ENCODE measurements at regions not wholly inside any gene's neighbourhood (a gene's known extent, or its start where the extent isn't known, plus 50 kb on each side); places are given as distances from the start of the nearest gene placed in this dataset.

DNA sequence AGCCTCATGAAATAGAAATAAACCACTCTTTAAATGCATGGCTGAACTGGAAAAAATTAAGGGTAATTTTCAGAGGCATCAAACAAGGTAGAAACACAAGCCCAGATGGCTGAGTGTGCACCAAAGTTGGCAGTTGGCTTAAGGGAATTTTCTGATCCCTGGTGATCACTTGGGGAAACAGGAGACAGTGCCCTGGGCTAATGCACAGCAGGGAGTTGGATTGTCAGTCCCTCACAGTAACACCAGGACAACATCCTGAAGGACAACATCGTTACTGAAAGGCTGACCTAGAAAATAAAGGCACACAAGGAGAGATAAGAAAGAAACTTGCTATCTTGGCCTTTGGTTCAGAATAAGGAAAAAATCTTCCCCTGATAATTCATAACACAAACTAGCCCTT, 417.0 kb downstream of the SLC4A3 start:
- no peaks in the 10 kb centered on the region for H3K36me3 Mint-ChIP-seq
- ATAC-seq (no peak), DNase-seq (ENCODE audit: low spot score in 2 of 2) (no peak)
- H3K27ac Mint-ChIP-seq, result no peak overlapping the region
- no peaks in the 10 kb centered on the region for H3K9me3 Mint-ChIP-seq

DNA sequence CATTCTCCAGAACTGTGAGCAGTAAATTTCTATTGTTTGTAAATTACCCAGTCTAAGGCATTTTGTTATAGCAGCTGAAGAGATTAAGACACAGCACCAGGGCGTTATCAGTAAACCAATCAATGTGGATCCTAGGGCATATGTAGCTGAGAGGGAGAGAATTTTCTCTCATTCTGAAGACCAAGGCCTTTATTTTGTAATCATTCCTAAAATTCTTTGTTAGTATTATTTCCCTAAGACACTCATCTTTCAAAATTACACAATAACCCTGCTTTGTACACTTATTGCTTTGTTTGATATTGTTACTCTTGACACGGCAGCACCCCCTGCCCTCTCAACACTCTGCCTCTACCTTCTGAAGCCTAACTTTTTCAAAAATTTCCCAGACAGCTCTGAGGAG, 419.1 kb downstream of the SLC4A3 start:
- no peak overlapping the region for H3K27ac Mint-ChIP-seq
- no peaks in the 10 kb centered on the region for H3K36me3 Mint-ChIP-seq
- DNase-seq (ENCODE audit: low spot score in 2 of 2) (no peak), ATAC-seq (no peak)
- H3K9me3 Mint-ChIP-seq, result no peaks in the 10 kb centered on the region

DNA sequence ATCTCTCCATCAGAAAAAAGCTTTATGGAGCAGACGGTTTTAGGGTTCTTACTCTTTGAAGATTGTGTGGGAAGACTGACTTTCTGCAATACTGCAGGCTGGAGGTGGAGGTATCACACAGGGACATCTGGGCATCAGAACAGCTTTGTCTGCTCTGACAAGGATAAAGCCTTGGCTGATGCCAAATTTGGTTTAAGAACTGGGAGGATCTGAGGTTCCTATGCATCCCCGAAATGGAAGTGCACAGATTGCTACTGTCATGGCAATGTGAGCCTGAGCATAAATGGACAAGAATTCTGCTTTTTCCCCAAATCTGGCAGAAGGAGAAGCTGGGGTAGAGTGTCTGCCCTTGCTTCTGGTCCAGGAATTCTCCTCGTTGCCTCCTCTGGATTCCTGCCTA, 424.3 kb downstream of the SLC4A3 start:
- peaks cover 4% of the 10 kb centered on the region in 2 donors for H3K9me3 Mint-ChIP-seq

GRCh38 chr2:220053919-220054318, 426.5 kb downstream of the SLC4A3 start:
- peaks cover 4 to 9% of the 10 kb centered on the region in 2 donors for H3K9me3 Mint-ChIP-seq
- no peak overlapping the region for H3K27ac Mint-ChIP-seq
- DNase-seq (ENCODE audit: low spot score in 2 of 2), result no peak
- no peak for ATAC-seq
- H3K36me3 Mint-ChIP-seq, result no peaks in the 10 kb centered on the region

More for the DNA sequence above, 424.3 kb downstream of the SLC4A3 start:
- ATAC-seq (no peak), DNase-seq (ENCODE audit: low spot score in 2 of 2) (no peak)
- Mint-ChIP-seq H3K27ac (no peak overlapping the region), H3K36me3 (no peaks in the 10 kb centered on the region)

DNA sequence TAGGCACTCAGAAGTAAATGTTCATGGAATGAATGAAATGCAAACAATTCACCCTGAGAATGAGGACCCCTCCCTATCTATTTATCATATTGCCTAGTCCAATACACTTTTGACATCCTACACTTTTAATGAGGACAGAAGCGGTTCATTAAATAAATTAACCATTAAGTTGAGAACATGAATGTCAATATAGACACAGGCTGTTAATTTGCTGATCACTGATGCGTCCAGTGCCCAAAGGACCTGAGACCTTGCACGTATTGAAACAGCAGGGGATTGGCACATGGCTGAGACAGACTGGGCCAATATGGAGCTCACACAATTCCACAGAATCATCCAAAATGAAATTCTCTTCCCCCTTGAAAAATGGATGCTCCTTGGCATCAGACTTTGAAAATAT, 430.0 kb downstream of the SLC4A3 start:
- Mint-ChIP-seq H3K27ac (no peak overlapping the region), H3K9me3 (peaks cover 9% of the 10 kb centered on the region in 2 donors), H3K36me3 (no peaks in the 10 kb centered on the region)
- ATAC-seq, result no peak
- no peak for DNase-seq (ENCODE audit: low spot score in 2 of 2)

GRCh38 chr2:220057916-220058315, 430.5 kb downstream of the SLC4A3 start:
- Mint-ChIP-seq H3K27ac (no peak overlapping the region), H3K9me3 (peaks cover 9% of the 10 kb centered on the region in 2 donors), H3K36me3 (no peaks in the 10 kb centered on the region)
- DNase-seq (ENCODE audit: low spot score in 2 of 2) (no peak), ATAC-seq (no peak)

DNA sequence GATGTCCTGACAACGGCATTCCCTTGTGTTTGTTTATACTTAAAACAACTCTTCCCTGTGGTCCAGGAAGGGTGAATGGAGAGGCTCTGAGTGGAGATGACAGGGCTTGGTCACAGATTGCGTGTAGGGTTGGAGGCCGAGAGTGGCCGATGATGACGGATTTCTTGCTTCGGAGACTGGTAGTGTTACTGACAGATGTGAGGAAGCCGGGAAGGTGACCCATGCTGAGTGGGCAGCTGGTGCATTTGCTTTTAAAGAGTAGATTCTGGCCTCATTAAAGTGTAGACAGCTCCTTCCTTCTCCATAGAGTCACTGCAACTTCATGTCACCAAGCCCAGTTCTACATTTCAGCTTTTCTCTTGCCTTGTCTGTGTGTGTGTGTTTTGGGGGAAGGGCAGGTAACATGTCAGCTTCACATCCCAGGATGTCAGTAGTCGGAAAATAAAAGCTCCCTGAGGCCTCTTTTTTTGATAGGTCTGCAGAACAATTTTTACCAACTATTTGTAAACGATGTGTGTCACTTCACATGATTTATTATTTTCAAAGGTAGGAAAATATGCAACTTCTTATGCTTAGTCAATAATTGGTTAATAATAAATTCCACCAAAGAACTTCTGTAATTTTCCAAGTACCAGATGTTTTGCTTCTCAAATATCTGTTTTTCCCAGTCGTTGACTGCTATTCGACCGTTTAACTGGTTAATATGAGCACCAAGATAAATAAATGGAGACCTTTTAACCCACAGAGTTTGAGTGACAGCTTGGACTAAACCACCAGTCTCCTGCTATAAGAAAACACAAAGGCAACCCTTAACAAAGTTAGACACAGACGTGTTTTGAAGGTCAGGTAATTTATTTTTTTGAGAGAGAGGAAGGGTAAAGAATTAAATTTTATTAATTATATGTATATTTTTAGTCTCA, 436.9 kb downstream of the SLC4A3 start:
- DNase-seq (ENCODE audit: low spot score in 2 of 2) (no peak), ATAC-seq (no peak)

DNA sequence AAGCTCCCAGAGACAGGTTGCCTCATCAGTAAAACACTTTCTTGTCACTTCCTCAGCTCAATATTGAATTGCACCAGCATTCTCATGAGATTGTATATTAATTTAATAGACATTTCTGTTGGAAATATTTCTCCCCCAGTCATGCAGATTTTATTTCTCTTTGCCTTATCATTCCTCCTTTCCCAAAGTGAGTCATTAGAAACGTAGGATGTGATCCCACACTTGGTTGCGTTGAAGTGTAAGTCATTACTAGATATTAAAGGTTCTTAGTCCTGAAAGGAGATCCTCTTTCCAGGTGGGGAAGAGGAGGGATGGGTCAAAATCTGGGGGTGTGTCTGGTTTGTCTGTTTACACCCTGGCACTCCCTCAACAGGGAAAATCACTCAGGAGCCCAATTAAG, 438.2 kb downstream of the SLC4A3 start:
- no peaks in the 10 kb centered on the region for H3K36me3 Mint-ChIP-seq
- no peak for DNase-seq (ENCODE audit: low spot score in 2 of 2)

More for the DNA sequence above, 436.9 kb downstream of the SLC4A3 start:
- no peak overlapping the region for H3K27ac Mint-ChIP-seq
- no peaks in the 10 kb centered on the region for H3K36me3 Mint-ChIP-seq
- H3K9me3 Mint-ChIP-seq, result peaks cover 0 to 4% of the 10 kb centered on the region in 2 donors

DNA sequence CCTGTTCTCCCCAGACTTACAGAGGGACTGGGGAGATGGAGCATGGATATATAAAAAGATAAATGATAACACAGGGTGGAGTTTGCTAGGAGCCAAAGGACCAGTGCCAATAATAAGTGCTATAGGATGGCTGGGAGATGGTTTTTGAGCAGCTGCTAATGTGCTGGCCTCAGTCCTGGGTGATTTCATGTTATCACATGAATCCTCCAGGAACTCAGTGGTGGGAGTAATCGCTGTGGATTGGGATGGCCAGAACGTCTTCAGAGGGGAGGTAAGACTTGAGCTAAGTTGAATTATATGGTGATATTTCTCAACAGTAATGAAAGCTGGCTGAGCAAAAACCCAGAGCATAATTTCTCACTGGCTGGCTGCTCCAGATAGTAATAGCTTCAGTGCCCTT, 441.4 kb downstream of the SLC4A3 start:
- no peak for DNase-seq (ENCODE audit: low spot score in 2 of 2)
- no peaks in the 10 kb centered on the region for H3K9me3 Mint-ChIP-seq
- no peak overlapping the region for H3K27ac Mint-ChIP-seq
- no peak for ATAC-seq
- H3K36me3 Mint-ChIP-seq, result no peaks in the 10 kb centered on the region

More for the DNA sequence above, 438.2 kb downstream of the SLC4A3 start:
- Mint-ChIP-seq H3K9me3 (no peaks in the 10 kb centered on the region), H3K27ac (no peak overlapping the region)
- ATAC-seq, result no peak

- Mint-ChIP-seq H3K27ac (no peak overlapping the region), H3K9me3 (no peaks in the 10 kb centered on the region)
- no peak for DNase-seq (ENCODE audit: low spot score in 2 of 2)
Observed at GRCh38 chr2:220070349-220070748, 442.9 kb downstream of the SLC4A3 start.

DNA sequence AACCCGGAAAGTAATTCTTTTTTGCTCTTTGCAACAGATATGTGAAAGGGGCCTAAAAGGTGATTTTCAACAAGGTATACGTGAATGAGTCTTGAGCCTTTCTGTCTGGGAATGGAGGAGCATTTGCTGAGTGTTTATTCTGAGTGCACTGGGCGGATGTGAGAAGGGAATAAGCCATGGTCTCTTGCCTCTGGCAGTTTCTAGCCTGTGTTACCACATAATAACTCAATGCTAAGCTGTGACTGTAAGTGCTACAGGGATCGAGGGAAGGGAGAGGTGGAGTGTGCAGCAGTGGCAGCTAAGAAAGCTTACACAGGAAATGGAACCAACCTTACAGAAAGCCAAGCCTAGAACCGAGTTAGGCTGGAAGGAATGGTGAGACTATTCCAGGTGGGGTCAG, 444.3 kb downstream of the SLC4A3 start:
- Mint-ChIP-seq H3K27ac (no peak overlapping the region), H3K9me3 (no peaks in the 10 kb centered on the region), H3K36me3 (no peaks in the 10 kb centered on the region)
- ATAC-seq (no peak), DNase-seq (ENCODE audit: low spot score in 2 of 2) (no peak)

More at GRCh38 chr2:220070349-220070748, 442.9 kb downstream of the SLC4A3 start:
- no peak for ATAC-seq
- H3K36me3 Mint-ChIP-seq, result no peaks in the 10 kb centered on the region

GRCh38 chr2:220072669-220073220, 445.3 kb downstream of the SLC4A3 start:
- no peaks in the 10 kb centered on the region for H3K36me3 Mint-ChIP-seq
- ATAC-seq (no peak), DNase-seq (ENCODE audit: low spot score in 2 of 2) (no peak)
- H3K27ac Mint-ChIP-seq, result no peak overlapping the region
- H3K9me3 Mint-ChIP-seq, result no peaks in the 10 kb centered on the region

DNA sequence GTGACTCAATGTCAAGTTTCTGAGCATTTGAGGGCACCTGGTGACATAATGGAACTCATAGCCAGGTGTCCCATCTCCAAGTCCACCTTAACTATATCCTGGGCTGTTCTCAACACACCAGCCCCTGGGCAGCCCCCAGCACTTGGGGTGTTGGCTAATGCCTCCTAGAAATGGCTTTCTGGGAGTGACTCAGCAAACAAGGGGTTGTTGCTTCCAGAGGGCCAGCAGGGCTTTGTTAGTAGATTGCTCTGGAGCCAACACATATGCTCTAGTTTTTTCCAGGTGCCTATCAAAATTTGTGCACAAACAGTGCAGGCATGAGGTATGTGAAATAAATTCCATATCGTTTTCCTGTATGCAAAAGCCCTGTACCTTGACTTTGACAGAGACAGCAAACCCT, 448.4 kb downstream of the SLC4A3 start:
- no peaks in the 10 kb centered on the region for H3K9me3 Mint-ChIP-seq
- ATAC-seq, result no peak
- DNase-seq (ENCODE audit: low spot score in 2 of 2), result no peak

GRCh38 chr2:220076734-220077133, 449.3 kb downstream of the SLC4A3 start:
- H3K9me3 Mint-ChIP-seq, result no peaks in the 10 kb centered on the region
- H3K27ac Mint-ChIP-seq, result no peak overlapping the region
- H3K36me3 Mint-ChIP-seq, result no peaks in the 10 kb centered on the region
- no peak for ATAC-seq
- no peak for DNase-seq (ENCODE audit: low spot score in 2 of 2)

More for the DNA sequence above, 448.4 kb downstream of the SLC4A3 start:
- Mint-ChIP-seq H3K27ac (no peak overlapping the region), H3K36me3 (no peaks in the 10 kb centered on the region)

GRCh38 chr2:220077488-220077887, 450.1 kb downstream of the SLC4A3 start:
- Mint-ChIP-seq H3K27ac (no peak overlapping the region), H3K36me3 (no peaks in the 10 kb centered on the region), H3K9me3 (no peaks in the 10 kb centered on the region)
- ATAC-seq, result no peak
- DNase-seq (ENCODE audit: low spot score in 2 of 2), result no peak

- no peaks in the 10 kb centered on the region for H3K9me3 Mint-ChIP-seq
- DNase-seq (ENCODE audit: low spot score in 2 of 2) (no peak), ATAC-seq (no peak)
- H3K27ac Mint-ChIP-seq, result no peak overlapping the region
- H3K36me3 Mint-ChIP-seq, result no peaks in the 10 kb centered on the region
Observed at GRCh38 chr2:220078439-220078838, 451.0 kb downstream of the SLC4A3 start.

GRCh38 chr2:220079595-220079994, 452.2 kb downstream of the SLC4A3 start:
- Mint-ChIP-seq H3K36me3 (no peaks in the 10 kb centered on the region), H3K9me3 (peaks cover 0 to 2% of the 10 kb centered on the region in 2 donors), H3K27ac (no peak overlapping the region)
- no peak for ATAC-seq
- no peak for DNase-seq (ENCODE audit: low spot score in 2 of 2)

- Mint-ChIP-seq H3K9me3 (peaks cover 0 to 2% of the 10 kb centered on the region in 2 donors), H3K36me3 (no peaks in the 10 kb centered on the region), H3K27ac (peak overlapping the region in 1 of 2 donors; percentile 40)
- DNase-seq (ENCODE audit: low spot score in 2 of 2) (no peak), ATAC-seq (no peak)
Observed at GRCh38 chr2:220081171-220081570, 453.7 kb downstream of the SLC4A3 start.

All from activated naive CD4-positive, alpha-beta T cell treated with anti-CD3 and anti-CD28 coated beads, Interleukin-2, amount 50 U/mL, for 72 hours (primary cell).